GM12873 (cell line): ENCODE measurements at regions not wholly inside any gene's neighbourhood (a gene's known extent, or its start where the extent isn't known, plus 50 kb on each side); places are given as distances from the start of the nearest gene placed in this dataset.

Experiments
- TF ChIP-seq, protein P1 (sequence below): IDR thresholded peaks from 2 replicates; pipeline ENCODE4 v1.5.1; 2012; ENCODE audit warnings: low read depth, mild to moderate bottlenecking, moderate library complexity, low read length, control low read depth; ENCODE audit not compliant: insufficient read depth; ENCODE audit errors: missing control alignments

DNA sequence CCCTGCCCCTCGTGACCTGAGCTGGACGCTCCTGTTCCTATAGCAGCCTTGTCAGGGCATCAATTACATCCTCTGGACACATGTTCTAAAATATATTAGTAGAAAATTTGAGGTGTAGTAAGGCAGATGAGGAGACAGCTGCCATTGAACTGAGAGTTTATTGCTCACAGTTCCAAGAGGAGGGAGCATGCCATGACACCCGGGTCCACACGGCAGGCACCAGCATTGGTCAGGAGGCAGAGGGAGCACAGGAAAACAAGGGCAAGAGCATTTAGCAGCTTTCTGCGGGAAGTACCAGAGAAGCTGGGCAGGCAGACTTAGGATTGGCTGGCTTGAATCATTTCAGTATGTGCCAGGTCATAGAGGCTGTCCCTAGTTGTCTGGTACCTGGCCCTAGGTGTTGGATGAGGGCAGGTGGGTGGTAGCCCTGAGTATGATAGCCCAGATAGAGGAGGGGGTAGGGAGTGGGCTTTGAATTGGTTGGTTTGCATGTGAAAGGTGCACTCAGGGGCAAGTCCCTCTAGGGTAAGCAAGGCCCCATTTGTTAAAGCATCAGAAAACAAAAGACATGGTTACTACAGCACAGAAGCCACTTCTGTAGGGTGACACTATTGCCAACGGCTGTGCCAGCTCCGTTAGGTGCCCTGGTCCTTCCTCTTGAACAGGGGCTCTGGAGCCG is 223.6 kb upstream of the RAB4A start:
- TF ChIP-seq, protein P1, sequence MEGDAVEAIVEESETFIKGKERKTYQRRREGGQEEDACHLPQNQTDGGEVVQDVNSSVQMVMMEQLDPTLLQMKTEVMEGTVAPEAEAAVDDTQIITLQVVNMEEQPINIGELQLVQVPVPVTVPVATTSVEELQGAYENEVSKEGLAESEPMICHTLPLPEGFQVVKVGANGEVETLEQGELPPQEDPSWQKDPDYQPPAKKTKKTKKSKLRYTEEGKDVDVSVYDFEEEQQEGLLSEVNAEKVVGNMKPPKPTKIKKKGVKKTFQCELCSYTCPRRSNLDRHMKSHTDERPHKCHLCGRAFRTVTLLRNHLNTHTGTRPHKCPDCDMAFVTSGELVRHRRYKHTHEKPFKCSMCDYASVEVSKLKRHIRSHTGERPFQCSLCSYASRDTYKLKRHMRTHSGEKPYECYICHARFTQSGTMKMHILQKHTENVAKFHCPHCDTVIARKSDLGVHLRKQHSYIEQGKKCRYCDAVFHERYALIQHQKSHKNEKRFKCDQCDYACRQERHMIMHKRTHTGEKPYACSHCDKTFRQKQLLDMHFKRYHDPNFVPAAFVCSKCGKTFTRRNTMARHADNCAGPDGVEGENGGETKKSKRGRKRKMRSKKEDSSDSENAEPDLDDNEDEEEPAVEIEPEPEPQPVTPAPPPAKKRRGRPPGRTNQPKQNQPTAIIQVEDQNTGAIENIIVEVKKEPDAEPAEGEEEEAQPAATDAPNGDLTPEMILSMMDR = no peak

DNA sequence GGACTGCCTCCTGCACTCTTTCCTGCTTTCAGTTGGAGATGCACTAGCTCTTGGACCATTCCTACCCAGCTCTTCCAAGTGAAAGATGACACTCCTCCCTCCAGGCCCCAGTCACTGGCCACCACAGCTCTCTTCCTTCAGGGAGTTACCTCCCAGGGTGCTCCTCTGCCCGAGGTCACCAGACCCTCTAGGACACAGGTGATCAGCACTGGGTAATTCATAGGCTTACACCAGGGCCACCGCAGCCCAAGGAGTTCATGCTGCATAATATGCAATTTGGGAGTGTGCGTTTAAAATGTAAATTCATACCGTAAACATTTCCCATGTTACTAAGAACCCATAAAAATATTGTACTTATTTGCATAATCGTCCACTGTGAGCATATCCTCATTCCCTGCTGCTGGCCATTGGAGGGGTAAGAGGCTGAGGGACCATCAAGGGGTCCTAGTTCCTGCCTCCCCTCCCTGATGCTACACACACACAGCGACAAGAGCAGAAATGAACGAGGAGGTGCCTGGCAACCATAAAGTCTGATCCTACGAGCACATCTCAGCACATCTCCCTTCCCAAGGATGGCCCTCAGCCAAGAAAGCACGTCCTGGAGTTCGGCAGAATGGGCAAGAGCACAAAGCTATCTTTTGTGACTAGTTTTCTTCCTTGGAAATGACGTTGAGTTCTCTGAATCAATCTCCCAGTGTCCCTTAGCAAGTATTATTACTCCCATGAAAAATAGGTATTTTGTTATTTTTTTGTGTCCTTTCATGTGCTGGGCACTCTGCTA is 222.9 kb upstream of the RAB4A start:
- TF ChIP-seq, protein P1 = no peak

DNA sequence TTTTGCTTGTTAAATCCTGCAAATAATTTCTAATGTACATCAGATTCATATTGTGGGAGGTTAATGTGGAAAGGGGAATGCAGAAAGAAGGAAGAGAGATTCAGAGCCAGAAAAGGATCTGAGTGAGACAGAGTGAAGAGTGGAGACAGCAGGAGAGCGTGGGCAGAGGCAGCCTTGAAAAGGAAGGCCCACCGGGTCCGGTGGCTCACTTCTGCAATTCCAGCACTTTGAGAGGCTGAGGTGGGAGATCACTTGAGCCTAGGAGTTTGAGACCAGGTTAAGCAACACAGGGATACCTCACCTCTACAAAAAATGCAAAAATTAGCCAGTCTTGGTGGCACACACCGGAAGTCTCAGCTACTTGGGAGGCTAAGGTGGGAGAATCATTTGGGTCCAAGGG is 222.0 kb upstream of the RAB4A start:
- TF ChIP-seq, protein P1 = no peak

DNA sequence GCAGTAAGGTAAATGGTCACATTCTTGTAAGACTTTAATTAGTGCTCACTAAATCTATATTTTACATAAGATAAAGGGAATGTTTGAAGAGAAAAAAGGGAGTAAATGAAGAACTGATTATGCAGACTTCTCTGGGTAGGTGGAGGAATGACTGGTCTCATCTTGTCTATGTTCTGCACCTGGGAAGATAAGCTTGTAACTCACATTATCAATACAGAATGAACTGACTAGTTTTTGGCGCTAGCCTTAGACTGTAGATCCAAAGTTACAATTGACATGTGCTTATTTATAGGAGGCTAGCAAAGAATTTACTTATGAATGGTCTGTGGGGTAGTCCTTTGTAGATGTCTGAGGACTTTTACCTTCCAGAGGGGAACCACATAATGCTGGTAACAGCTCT is 214.9 kb upstream of the RAB4A start:
- TF ChIP-seq, protein P1 = no peak

DNA sequence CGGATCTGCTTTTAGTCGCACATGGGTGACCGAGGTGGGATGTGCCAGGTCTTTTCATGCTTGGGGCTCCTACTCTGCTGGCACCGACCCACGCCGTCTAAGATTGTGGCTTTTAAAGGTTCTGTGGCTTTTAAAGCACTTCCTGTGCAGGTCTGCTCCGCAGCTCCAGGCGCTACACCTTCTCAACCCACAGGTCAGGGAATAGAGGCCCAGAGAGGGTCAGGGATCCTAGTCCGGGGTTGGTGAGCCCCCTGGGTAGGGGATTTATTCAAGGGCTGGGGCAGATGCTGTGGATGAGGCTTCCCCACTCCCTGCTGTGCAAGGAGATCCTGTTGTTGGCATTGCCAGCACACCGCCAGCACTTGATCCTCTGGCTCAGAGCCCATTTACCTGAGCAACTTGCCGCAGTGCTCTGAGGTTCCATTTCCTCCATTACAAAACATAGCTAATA is 212.8 kb upstream of the RAB4A start:
- TF ChIP-seq, protein P1 = no peak

DNA sequence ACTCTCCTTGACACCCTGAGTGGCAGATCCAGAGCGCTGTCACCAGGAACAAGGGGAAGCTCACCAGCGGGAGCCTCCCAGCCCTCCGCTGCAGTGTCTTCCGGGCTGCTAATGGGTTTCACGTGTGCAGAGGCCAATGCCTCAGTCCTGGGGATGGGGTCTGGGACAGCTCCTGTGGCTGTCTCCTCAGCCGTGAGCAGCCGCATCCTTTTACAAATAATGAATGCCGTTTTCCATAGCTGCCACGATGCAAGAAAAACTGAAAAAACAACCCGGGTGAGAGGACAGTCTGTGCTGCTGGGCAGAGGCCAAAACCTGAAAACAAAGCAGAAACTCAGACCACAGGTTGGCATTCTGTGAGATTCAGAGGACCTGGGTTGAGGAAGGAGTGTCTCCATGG is 212.2 kb upstream of the RAB4A start:
- TF ChIP-seq, protein P1 = no peak

DNA sequence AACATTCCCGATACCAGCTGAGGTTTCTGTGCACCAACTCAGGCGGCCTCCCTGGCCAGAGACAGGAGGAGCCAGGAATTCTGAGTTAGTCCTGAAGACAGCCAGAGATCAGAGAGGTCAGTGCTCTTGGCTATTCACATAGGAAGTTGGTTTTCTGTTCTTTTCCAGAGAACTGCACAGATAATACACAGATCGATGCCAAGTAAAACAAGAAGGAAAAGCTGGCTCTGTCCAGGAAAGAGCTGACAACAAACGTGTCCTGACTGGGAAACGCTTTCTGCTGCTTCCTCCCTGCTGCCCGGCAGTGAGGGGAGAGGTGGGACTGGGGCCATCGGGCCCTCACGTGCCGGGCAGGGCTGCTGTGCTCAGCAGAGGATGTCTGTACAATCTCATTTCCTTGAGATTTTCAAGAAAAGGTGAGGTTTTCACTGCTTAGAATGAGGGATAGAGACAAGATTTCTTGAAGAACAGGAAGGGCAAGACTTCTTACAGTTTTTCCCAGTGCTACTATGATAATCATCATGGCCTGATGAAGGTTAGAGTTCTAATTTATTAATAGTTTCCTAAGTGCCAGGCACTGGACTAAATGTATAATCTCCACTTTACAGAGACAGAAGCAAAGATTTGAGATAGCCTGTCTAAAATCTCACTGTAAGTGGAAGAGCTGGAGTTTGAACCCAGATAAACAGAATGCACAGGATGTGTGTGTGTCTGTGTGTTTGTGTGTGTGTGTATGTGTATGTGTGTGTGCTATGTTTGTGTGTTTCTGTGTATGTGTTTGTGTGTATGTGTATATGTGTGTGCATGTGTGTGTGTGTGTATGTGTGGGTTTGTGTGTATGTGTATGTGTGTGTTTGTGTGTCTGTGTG is 211.0 kb upstream of the RAB4A start:
- TF ChIP-seq, protein P1 = no peak
